Stimulated activated CD4-positive, alpha-beta T cell treated with anti-CD3 and anti-CD28 coated beads, Interleukin-12 subunit alpha, Interleukin-12 subunit beta, amount 100 ng/mL, for 24 hours (primary cell): ENCODE measurements at regions not wholly inside any gene's neighbourhood (a gene's known extent, or its start where the extent isn't known, plus 50 kb on each side); places are given as distances from the start of the nearest gene placed in this dataset.
"Not testable (repeated sequence)": the region's sequence is repeated elsewhere in the genome, so short reads cannot be mapped to it uniquely, and the experiment has no call there.

Experiments used
- DNase-seq, 2 experiments: peaks; one replicate each; pipeline ENCODE4 v3.0.0-alpha.2; 2020; ENCODE audit warnings: low read depth in 2 of 2

DNA sequence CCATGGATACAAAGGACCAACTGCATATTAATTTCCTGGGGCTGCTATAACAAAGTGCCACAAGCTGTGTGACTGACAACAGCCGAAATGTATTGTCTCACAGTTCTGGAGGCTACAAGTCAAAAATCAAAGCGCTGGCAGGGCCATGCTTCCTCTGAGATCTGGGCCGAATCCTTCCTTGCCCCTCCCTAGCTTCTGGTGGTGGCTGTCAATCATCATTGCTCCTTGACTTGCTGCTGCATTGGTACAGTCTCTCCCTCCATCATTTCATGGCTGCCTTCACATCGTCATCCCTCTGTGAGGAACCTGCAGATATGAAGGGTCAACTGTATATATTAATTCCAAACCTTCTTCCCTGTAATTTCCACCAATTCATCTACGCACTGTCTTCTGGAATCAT, 118.3 kb downstream of the EXOC5 start:
- DNase-seq: no peak

DNA sequence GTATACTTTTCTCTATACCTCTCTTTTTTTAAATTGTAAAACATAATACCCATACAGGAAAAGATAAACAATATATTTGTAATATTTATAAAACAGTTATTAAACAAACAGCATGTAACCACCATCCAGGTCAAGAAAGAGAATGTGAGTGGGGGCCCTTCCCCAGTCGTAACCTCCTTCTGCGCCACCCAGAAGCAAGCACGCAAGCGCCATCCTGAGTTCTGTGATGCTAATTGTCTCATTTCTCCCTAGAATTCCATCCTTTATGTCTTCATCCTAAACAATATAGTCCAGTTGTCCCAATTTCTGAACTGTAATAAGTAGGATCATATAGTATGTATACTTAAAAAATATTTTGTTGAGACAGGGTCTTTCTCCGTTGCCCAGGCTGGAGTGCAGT, 129.5 kb downstream of the EXOC5 start:
- DNase-seq: no peak

DNA sequence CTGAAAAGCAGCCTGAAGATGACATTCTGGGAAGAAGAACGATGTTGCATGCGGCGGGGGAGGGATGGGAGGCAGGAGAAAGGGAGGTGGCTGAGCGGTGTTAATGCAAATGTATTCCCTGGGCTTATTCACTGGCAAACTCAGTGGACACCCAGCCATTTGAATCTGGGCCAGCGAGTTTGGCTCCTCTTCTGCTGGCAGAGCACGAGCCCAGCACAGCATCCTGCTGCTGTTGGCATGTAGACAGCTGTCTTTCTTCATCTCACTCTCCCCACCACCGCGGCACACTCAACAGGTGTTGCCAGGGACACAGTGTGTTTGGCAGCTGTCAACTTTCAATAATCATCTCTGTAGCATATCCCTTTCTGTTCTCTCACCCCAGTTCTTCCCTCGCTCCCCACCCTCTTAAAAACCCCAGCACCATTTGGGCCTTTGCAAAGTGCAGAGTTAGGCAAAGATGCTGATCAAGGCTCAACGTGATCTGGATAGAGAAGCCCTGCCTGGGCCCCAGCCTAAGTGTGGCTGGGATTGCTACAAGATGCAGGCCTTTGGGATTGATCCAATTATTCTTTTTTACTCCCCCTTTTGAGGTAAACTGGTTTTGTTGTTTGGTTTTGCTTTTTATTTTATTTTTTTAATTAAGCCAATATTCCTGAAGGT, 131.9 kb downstream of the EXOC5 start:
- DNase-seq: no peak

DNA sequence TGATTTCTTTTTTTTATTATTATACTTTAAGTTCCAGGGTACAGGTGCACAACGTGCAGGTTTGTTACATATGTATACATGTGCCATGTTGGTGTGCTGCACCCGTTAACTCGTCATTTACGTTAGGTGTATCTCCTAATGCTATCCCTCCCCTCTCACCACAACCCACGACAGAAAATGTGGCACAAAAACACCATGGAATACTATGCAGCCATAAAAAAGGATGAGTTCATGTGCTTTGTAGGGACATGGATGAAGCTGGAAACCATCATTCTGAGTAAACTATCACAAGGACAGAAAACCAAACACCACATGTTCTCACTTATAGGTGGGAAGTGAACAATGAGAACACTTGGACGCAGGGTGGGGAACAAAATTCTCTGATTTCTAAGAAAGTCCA, 140.9 kb downstream of the EXOC5 start:
- DNase-seq: not testable (repeated sequence)

DNA sequence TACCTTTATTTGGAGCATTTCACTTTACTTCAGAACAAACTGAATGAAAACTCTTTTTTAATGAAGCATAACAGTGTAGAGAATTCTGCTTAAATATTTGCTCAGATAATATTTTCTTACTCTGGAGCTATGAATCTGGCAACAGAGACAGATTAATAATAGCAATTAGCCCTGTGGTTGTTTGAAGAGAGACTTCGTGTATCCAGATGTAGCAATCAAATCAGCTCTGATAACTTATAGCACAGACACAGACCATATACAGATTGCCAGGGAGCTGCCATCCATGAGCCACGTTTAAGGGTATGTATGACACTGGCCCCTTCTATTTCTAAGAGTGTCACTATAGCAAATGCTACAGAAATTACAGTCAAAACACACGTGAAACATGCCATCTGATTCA, 146.6 kb downstream of the EXOC5 start:
- DNase-seq: no peak

DNA sequence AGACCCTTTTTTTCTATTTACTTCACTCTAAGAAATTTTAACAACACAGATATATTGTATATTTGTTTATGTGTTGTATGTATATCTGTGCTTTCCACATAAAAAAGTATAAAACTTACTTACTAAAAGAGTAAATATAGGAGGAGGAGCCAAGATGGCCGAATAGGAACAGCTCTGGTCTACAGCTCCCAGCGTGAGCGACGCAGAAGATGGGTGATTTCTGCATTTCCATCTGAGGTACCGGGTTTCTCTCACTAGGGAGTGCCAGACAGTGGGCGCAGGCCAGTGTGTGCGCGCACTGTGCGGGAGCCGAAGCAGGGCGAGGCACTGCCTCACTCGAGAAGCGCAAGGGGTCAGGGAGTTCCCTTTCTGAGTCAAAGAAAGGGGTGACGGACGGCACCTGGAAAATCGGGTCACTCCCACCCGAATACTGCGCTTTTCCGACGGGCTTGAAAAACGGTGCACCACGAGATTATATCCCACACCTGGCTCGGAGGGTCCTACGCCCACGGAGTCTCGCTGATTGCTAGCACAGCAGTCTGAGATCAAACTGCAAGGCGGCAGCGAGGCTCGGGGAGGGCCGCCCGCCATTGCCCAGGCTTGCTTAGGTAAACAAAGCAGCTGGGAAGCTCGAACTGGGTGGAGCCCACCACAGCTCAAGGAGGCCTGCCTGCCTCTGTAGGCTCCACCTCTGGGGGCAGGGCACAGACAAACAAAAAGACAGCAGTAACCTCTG, 156.5 kb downstream of the EXOC5 start:
- DNase-seq: not testable (repeated sequence)

DNA sequence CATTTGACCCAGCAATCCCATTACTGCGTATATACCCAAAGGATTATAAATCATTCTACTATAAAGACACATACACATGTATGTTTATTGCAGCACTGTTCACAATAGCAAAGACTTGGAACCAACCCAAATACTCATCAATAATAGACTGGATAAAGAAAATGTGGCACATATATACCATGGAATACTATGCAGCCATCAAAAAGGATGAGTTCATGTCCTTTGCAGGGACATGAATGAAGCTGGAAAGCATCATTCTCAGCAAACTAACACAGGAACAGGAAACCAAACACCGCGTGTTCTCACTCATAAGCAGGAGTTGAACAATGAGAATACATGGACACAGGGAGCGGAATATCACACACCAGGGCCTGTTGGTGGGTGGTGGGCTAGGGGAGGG, 158.3 kb downstream of the EXOC5 start:
- DNase-seq: not testable (repeated sequence)

DNA sequence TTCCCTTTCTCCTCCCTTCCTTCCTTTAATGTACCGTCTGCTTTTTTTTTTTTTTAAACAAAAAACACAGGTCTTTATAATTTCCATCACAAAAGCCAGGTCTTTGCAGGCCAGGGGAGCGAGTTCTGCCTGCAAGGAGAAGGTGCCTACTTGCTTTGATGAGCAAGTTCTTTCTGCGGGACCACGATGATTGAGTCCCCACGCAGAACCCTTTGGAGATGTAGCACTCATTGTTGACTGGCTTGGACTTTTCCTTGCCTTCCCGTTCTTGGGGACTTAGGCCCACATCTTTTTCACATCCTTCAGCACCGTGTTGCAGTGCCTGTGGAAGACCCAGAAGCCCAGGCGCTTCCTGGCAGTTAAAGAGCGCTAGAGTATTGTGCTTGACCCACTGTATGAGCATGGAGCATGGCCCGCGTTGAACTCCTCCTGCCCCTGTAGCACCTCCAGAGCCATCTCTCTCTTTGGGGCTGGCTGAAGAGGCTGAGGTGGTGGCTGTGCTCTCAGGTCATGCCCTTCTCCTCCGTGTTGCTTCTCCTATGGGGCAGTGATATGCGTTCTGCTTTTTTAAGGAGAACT, 177.6 kb downstream of the EXOC5 start:
- no peak for DNase-seq

DNA sequence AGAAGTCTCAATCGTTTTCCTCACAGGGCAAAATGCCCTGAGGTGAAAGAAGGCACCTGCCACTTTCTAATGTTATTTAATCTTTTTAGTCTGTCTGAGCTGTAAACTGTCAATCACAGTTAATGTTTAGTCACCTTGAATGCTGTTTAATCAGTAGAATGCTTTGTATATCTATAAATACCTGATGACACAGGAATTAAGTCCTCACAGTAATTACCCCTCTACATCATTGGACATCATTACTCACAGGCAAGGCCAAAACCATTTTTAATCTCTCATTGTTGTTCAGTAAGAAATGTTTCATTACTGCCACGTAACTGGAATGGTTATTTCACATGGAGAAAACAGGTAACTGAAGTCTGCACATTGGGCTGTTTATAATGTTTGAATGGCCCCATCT, 178.8 kb downstream of the EXOC5 start:
- no peak for DNase-seq

DNA sequence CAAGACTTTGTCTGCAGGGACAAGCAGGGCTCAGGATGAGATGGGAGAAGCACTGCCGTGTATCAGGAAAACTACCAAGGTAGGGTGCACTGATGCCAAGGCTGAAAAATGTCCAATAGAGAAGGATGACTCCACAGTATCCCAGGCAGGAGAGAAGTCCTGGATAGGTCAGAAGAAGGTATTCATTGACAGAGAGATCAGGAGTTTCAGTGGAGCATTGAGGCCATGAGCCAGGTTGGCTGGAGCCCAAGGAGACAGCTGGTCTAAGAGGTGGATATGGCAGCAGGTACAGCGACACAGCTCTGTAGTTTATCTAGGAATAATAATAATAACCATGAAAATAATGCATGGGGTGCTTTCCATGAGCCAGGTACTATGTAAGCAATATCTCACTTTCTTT, 180.9 kb downstream of the EXOC5 start:
- DNase-seq: no peak

DNA sequence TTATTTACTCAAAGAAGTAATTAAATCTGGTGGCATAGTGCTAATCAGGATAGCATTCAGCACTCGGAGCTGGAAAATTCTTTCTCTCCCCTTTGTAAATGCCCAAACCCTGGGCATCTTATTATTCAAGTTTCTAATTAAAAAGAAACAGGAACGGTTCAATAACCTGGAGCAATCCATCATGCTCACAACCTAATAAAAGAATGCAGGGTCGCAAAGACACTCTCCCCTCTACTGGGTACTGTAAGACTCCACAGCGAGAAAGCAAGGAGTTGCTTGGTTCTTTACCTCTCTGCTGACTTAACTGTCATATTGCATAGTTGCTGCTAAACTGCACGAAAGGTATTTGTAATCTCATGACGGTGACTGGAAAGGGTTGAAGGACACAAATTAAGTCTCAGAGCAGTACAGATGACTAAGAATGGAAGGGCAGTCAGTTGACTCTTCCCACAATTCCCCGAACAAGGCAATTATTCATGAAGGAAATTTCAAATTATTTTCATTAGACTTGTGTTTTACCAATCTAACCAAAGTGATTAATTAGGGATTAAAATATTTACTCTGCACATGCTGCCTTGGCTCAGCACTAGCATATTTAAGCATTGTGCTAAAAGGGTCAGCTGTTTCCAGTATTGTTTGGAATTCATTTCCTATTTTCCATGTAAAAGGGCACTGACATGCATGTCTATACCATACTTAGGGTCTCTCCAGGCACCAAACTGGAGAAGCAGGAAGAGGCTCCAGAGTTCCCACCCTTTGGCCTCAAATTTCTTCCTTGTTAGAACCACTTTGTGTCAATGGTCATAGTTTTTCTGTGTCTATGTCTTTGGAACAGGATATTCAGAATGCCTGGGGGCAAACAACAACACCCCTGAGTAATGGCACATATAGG, 182.2 kb downstream of the EXOC5 start:
- no peak for DNase-seq

DNA sequence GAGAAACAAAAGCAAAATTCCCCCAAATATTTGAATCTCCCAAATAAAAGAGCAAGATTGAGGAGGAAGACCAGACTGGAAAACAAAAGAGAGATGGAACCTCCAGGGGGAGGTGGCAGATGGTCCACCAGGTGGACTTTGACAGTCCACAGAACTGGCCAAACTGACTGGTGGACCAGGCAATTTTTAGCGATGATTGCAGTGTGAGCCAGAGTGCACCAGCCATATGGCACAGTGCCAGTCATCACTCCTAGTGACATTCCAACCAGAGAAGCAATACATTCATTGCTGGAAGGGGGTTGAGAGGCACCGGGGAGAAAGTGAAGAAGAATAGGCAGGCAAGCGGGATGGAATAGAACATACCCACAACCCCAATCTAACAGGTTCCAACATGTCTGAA, 182.9 kb downstream of the EXOC5 start:
- DNase-seq: no peak

DNA sequence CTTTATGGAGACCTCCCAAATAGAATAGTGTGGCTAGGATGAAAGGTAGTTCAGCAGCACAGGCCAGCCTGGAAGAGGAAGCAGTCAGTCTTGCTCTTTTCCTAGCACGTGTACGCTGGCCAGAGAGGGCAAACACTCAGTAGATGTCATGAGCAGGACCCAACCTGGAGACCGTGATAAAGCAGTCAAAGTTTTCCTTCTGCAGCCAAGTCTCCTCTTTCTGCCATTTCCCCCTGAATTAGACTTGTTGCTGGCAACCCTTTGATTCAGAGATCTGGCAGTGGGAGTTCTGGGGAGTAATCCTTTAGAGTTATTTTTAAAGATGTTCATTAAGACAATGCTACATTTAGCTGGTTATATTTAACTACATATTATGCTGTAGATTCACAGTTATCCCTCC, 183.7 kb downstream of the EXOC5 start:
- DNase-seq: no peak

DNA sequence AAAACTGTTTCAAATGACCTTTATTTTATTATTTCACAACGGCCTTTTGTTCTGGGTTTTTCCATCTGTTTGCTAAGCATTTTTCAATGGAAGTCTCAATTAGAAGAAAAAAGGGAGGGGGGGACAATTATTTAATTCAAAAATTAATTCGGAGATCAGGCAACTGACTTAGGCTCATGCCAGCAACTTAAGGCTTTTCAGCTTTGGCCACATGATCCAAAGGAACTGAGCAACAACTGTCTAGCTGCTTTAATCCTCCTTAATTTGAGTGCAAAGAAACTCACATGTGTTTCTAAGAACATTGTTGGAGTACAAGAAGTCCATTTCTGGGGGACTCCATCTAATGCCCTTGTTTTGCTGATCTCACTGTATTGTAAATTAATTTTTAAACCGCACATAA, 188.0 kb downstream of the EXOC5 start:
- no peak for DNase-seq

DNA sequence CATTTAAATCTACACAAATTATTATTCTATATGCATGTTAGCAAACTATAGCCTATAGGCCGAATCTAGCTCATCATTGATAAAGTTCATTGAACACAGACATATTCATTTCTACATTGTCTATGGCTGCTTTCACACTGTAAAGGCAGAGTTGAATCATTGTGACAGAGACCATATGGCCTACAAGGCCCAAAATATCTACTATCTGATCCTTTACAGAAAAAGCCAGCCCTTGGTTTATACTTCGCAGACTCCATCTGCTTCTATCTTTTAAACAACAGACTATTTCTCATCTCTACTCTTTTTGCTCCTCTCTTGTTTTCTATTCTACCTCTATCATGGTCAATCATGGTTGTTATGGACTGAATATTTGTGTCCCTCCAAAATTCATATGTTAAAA, 190.7 kb downstream of the EXOC5 start:
- no peak for DNase-seq

DNA sequence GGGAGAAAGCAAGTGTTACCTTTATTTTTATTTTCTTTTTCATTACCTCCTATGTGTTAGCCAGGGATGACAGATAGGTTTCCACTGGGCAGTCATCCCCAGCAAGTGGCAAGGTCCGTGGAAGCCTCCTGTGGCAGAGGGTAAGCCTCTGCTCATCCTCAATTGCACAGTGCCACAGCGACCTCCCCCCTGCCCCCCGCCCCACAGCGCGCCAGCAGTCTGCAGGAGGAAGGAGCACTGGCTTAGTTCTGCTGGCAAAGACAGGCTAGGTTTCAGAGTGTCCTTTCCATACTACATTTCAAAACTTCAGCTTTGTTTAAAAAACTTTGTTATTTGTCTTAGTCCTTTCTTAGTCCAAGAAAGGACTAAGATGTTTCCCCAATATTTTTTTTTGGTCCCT, 194.7 kb downstream of the EXOC5 start:
- no peak for DNase-seq

DNA sequence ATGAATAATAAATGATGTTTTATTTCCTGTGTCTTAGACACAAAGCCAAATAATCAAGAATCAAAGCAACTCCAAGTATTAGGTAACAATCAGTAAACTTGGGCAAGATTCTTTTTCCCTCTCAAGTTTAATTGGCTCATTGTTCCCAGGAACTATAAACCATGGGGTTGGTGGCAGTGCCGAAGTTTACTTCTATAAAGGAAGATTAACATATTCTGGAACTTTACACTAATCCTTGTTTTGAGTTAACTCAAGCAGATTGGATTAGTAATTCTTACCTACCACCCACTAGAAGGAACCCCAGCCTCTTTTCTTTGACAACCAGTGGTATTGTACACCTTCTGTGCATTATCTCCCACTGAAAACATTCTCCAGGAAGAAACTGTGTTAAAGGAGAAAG, 197.1 kb downstream of the EXOC5 start:
- no peak for DNase-seq

DNA sequence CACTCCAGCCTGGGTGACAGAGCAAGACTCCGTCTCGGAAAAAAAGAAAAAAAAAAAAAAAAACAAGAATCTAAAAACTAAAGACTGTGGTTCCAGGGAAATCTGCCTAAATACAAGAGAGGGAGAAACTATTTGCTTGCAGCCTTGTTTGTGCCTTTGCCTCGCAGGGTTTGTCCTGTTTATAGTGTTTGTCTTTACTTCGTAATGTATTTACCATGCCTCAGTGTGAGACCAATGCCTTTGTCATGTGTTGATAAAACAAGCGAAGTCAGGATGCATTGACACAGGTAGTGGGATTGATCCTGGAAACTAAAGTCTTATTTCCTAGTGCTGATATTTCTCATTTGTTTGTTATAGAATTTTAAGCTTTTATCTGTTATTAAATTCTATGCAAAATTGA, 199.0 kb downstream of the EXOC5 start:
- no peak for DNase-seq

DNA sequence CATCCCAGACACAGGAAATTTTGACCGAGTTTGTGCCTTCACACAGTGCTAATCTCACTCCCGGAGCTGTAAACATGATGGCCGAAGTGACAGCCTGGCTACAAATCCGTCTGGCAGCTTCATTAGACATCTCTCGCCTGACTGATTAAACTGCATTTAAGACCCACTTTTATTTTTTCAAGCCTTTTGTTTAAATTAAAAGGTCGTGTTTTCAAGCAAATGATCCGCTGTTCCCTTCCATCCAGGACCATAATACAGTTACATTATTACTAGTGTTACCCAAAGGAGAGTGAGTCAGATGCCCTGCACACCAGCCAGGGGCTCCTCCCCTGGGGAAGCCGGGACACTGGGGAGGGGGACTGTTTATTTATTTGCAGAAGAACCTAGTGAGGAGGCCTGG, 200.2 kb downstream of the EXOC5 start:
- DNase-seq: no peak

DNA sequence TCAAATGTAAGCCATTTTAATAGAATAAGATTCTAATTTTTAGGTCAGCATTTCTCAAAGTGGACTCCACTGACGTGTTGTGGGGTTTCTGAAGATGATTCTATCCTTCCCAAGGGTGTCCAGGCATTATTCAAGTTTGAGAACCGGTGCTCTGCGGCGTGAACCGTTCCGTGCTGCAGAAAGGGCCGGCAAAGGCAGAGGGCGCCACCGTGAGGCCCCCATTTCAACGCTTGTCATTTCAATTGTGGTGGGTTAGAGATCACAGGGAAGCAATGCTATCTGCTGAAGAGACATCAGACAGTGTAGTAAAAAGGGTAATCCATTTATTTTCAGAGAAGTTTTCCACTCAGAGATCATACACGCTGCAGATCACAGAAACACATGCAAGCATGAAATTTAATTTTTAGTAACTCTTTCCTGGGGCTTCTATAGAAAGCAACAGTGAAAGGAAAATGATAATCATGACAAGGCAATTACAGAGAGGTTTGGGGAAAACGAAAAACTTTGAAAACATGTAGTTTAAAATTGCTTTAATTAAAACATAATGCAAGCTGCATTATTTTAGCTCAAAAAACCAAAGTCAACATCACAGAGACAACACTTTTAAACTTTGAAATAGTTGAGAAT, 201.7 kb downstream of the EXOC5 start:
- peak in 1 of 2 experiments; percentile 29 for DNase-seq

DNA sequence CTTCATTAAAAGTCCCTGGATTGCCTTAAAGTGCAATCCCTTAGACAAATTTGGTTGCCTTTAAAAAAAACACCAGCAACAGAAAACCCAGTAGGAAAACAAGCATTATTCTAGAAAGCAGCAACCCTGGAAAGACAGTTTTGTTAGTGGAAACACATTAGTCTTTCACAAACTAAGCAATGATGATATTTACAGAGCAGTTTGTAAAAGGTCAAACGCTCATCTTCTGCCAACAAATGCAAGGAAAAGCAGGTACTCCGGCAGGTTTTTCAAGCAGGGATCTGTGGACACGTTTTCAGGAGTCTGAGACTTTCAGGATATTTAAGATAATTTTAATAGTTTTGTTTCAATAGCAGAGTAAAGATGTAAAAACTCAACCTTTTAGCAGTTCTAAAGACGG, 202.2 kb downstream of the EXOC5 start:
- DNase-seq: no peak
